Suprapubic skin (tissue), 4 donors: ENCODE measurements at regions not wholly inside any gene's neighbourhood (a gene's known extent, or its start where the extent isn't known, plus 50 kb on each side); places are given as distances from the start of the nearest gene placed in this dataset.

Experiments used
- DNase-seq, 2 donors: peaks; one replicate each; pipeline ENCODE4 v3.0.0-alpha.2; 2019; ENCODE audit warnings: low spot score in 2 of 2
- H3K27ac ChIP-seq: fragments of 200-600 bp; sonication (generic); one replicate; pipeline ENCODE4 v1.5.1; 2019
- H3K27me3 ChIP-seq: fragments of 200-600 bp; sonication (generic); one replicate; pipeline ENCODE4 v1.5.1; 2019
- H3K36me3 ChIP-seq: fragments of 200-600 bp; sonication (generic); one replicate; pipeline ENCODE4 v1.5.1; 2019
- H3K4me1 ChIP-seq: fragments of 200-600 bp; sonication (generic); one replicate; pipeline ENCODE4 v1.5.1; 2019
- H3K4me3 ChIP-seq: fragments of 200-600 bp; sonication (generic); one replicate; pipeline ENCODE4 v1.5.1; 2019; ENCODE audit warnings: mild to moderate bottlenecking
- H3K9me3 ChIP-seq: fragments of 200-600 bp; sonication (generic); one replicate; pipeline ENCODE4 v1.5.1; 2019
- CTCF ChIP-seq, 2 donors: fragments of 200-600 bp in 1 of 2; fragments of 450-650 bp in 1 of 2; sonication (generic) in 1 of 2; IDR thresholded peaks; one replicate each; pipeline ENCODE4 v1.5.1; 2016 to 2019; ENCODE audit warnings: antibody characterized with exemption in 2 of 2, mild to moderate bottlenecking in 1 of 2, moderate library complexity in 1 of 2
- EP300 ChIP-seq: sonication (generic); formaldehyde crosslinking; IDR thresholded peaks from one replicate; pipeline ENCODE4 v1.6.1; 2017; ENCODE audit warnings: antibody characterized with exemption
- POLR2A ChIP-seq, 2 donors: fragments of 450-650 bp; IDR thresholded peaks; one replicate each; pipeline ENCODE4 v1.6.1; 2017; ENCODE audit warnings: antibody characterized with exemption in 2 of 2, mild to moderate bottlenecking in 2 of 2, moderate library complexity in 2 of 2
- POLR2AphosphoS5 ChIP-seq, 3 donors: sonication (generic); formaldehyde crosslinking; IDR thresholded peaks; one replicate each; pipeline ENCODE4 v1.6.1; 2017; ENCODE audit warnings: antibody characterized with exemption in 3 of 3
- WGBS: methylation state at CpG from one replicate; pipeline ENCODE4 v1.1.5; 2018; 5-methylcytosine and 5-hydroxymethylcytosine counted together

- Histone ChIP-seq H3K4me1 (no peaks in the 10 kb centered on the region), H3K36me3 (no peaks in the 10 kb centered on the region), H3K27ac (no peak overlapping the region), H3K9me3 (no peaks in the 10 kb centered on the region), H3K4me3 (no peak overlapping the region), H3K27me3 (no peaks in the 10 kb centered on the region)
- no peak for DNase-seq
- 59% methylated on average over 8 of the region's 8 CpGs for WGBS
- no peak for TF ChIP-seq CTCF (IDR thresholded peaks at IDR 0.05)
- TF ChIP-seq POLR2AphosphoS5 (IDR thresholded peaks at IDR 0.05), result no peak
- TF ChIP-seq EP300, result no peak
- TF ChIP-seq POLR2A (IDR thresholded peaks at IDR 0.05), result no peak
Observed at GRCh38 chr13:76225815-76226489, 589.8 kb downstream of the LMO7 start.

- Histone ChIP-seq H3K9me3 (no peaks in the 10 kb centered on the region), H3K4me3 (no peak overlapping the region), H3K27me3 (no peaks in the 10 kb centered on the region), H3K27ac (no peak overlapping the region), H3K36me3 (no peaks in the 10 kb centered on the region), H3K4me1 (no peaks in the 10 kb centered on the region)
- 95% methylated on average over 5 of the region's 5 CpGs for WGBS
- TF ChIP-seq EP300 (no peak), POLR2AphosphoS5 (IDR thresholded peaks at IDR 0.05) (no peak), POLR2A (IDR thresholded peaks at IDR 0.05) (no peak)
- no peak for DNase-seq
Observed at GRCh38 chr13:76223999-76224398, 587.9 kb downstream of the LMO7 start.

GRCh38 chr13:76223565-76223964 is 587.4 kb downstream of the LMO7 start:
- 88% methylated on average over 2 of the region's 2 CpGs for WGBS
- Histone ChIP-seq H3K27ac (no peak overlapping the region), H3K36me3 (no peaks in the 10 kb centered on the region), H3K4me3 (no peak overlapping the region), H3K4me1 (no peaks in the 10 kb centered on the region), H3K27me3 (no peaks in the 10 kb centered on the region), H3K9me3 (no peaks in the 10 kb centered on the region)
- DNase-seq, result no peak
- TF ChIP-seq EP300 (no peak), POLR2A (IDR thresholded peaks at IDR 0.05) (no peak), CTCF (IDR thresholded peaks at IDR 0.05) (no peak), POLR2AphosphoS5 (IDR thresholded peaks at IDR 0.05) (no peak)

GRCh38 chr13:76222511-76222910 is 586.4 kb downstream of the LMO7 start:
- WGBS, result 70% methylated on average over 2 of the region's 2 CpGs
- Histone ChIP-seq H3K27ac (no peak overlapping the region), H3K4me3 (no peak overlapping the region), H3K36me3 (no peaks in the 10 kb centered on the region), H3K27me3 (no peaks in the 10 kb centered on the region), H3K9me3 (no peaks in the 10 kb centered on the region), H3K4me1 (no peaks in the 10 kb centered on the region)
- no peak for TF ChIP-seq POLR2A (IDR thresholded peaks at IDR 0.05)
- TF ChIP-seq EP300, result no peak
- TF ChIP-seq POLR2AphosphoS5 (IDR thresholded peaks at IDR 0.05), result no peak
- TF ChIP-seq CTCF (IDR thresholded peaks at IDR 0.05), result no peak
- DNase-seq, result no peak

GRCh38 chr13:76216729-76217128 is 580.6 kb downstream of the LMO7 start:
- Histone ChIP-seq H3K4me3 (no peak overlapping the region), H3K27me3 (no peaks in the 10 kb centered on the region), H3K27ac (no peak overlapping the region), H3K4me1 (no peaks in the 10 kb centered on the region), H3K9me3 (no peaks in the 10 kb centered on the region), H3K36me3 (no peaks in the 10 kb centered on the region)
- 46% methylated on average over 2 of the region's 2 CpGs for WGBS
- TF ChIP-seq POLR2AphosphoS5 (IDR thresholded peaks at IDR 0.05), result no peak
- no peak for TF ChIP-seq EP300
- no peak for TF ChIP-seq POLR2A (IDR thresholded peaks at IDR 0.05)
- TF ChIP-seq CTCF (IDR thresholded peaks at IDR 0.05), result no peak
- DNase-seq, result no peak

GRCh38 chr13:76214001-76214400 is 577.9 kb downstream of the LMO7 start:
- WGBS, result 84% methylated on average over 1 of the region's 1 CpG
- Histone ChIP-seq H3K4me3 (no peak overlapping the region), H3K27me3 (no peaks in the 10 kb centered on the region), H3K9me3 (no peaks in the 10 kb centered on the region), H3K36me3 (no peaks in the 10 kb centered on the region), H3K4me1 (no peaks in the 10 kb centered on the region), H3K27ac (no peak overlapping the region)
- no peak for TF ChIP-seq EP300
- TF ChIP-seq POLR2AphosphoS5 (IDR thresholded peaks at IDR 0.05), result no peak
- TF ChIP-seq CTCF (IDR thresholded peaks at IDR 0.05), result no peak
- no peak for TF ChIP-seq POLR2A (IDR thresholded peaks at IDR 0.05)
- no peak for DNase-seq
